ENCODE measurements at regions not wholly inside any gene's neighbourhood (a gene's known extent, or its start where the extent isn't known, plus 50 kb on each side); places are given as distances from the start of the nearest gene placed in this dataset.

- TF ChIP-seq CTCF (IDR thresholded peaks at IDR 0.05; ENCODE audit: extremely low read depth in 1 of 2, insufficient read depth in 1 of 2, low read depth in 1 of 2, low read length in 2 of 2) (no peak), MAX (IDR thresholded peaks at IDR 0.05; ENCODE audit: insufficient read depth, insufficient read length) (no peak), FOS (IDR thresholded peaks at IDR 0.05; ENCODE audit: borderline replicate concordance, insufficient read depth, low read length) (no peak), POLR2A (IDR thresholded peaks at IDR 0.05; ENCODE audit: low read depth, low read length) (no peak)
Measured at GRCh38 chr5:174371600-174372094, 326.1 kb downstream of the NSG2 start.
